NCI-H1092 treated with DMSO at 0.1 percent for 48 hours (cell line): ENCODE measurements at regions not wholly inside any gene's neighbourhood (a gene's known extent, or its start where the extent isn't known, plus 50 kb on each side); places are given as distances from the start of the nearest gene placed in this dataset.
"Not testable (repeated sequence)": the region's sequence is repeated elsewhere in the genome, so short reads cannot be mapped to it uniquely, and the experiment has no call there.

Source experiments
- DNase-seq: peaks from one replicate; lab custom pipeline; 2025; lab: John Stamatoyannopoulos, UW

GRCh38 chr21:15932726-15933125, 202.9 kb downstream of the USP25 start:
- DNase-seq, result no peak

GRCh38 chr21:15935530-15935929, 205.7 kb downstream of the USP25 start:
- no peak for DNase-seq

DNA sequence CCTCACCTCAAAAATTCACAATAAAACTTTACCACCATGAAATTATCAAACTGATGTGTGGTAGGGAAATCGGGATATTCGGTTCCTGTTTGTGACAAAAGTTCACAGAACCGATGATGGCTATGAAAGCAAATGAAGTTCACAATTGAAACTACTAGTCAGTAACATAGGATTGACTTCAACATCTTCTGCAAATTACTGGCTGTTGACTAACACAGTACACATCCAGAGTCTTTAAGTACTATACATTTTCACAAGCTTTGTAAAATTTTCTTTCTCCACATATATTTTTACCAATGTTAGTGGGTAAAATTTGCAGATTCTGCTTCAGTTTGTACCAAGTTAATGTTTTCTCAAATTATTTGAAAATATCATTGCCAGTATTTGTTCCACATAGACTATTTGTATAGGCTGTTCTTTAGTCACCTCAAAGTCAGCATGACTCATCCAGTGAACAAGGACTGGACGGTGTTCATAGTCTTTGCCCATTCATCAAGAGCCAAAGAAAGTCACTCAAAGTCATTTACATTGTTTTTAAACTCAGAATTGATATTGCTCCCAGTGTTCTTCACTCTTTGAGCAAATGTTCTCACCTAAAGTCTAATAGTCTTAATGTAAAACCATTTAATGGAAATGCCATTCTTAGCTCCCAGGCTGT, 213.4 kb downstream of the USP25 start:
- no peak for DNase-seq

- DNase-seq, result no peak
Measured at GRCh38 chr21:15947677-15948076, 217.9 kb downstream of the USP25 start.

DNA sequence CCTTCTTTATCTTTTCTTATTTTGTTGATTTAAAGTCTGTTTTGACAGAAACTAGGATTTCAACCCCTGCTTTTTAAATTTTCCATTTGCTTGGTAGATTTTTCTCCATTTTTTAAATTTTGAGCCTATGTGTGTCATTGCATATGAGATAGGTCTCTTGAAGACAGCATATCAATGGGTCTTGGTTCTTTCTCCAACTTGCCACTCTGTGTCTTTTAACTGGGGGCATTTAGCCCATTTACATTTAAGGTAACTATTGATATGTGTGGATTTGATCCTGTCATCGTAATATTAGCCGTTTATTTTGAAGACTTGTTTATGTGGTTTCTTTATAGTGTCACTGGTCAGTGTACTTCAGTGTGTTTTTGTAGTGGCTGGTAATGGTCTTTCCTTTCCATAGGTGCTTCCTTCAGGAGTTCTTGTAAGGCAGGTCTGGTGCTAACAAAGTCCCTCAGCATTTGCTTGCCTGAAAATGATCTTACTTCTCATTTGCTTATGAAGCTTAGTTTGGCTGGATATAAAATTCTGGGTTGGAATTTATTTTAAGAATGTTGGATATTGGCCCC, 223.9 kb downstream of the USP25 start:
- no peak for DNase-seq

- DNase-seq, result no peak
Measured at GRCh38 chr21:15964236-15964855, 234.6 kb downstream of the USP25 start.

GRCh38 chr21:15966231-15966630, 236.4 kb downstream of the USP25 start:
- DNase-seq, result no peak

DNA sequence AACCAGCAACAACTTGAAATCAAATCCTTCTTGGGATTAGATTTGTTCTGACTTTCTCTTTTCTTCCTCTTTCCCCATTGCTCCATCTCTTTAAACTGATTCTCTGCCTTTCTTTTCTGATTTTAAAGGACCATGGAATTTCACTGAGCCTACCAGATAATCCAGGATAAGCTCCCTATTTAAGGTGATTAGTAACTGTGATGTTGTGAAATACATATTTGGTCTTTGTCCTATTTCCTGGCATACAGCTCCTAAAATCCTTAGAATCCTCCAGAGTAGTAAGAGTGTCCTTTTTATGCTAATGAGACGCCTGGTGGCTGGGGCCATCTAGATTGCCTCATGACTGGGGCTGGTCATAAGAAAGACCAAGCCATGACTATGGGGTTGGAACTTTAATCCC, 236.9 kb downstream of the USP25 start:
- no peak for DNase-seq

DNA sequence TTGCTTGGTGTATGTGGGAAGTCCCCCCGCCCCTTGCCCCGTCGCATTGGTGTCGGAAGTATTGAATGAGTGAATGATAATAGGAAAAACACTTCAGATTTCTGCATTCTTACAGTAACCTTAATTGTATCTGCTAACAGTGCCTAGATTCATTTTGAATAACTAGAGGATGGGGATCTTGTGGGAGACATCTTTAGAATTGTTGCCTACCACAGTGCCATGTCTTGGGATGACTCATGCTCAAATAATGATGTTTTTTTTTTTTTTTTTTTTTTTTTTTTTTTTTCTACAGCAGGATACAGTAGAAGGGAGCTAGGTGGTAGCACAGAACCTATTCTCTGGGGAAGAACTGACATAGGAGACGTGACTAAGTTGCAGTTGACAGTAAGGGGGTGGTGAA, 237.9 kb downstream of the USP25 start:
- DNase-seq, result no peak

DNA sequence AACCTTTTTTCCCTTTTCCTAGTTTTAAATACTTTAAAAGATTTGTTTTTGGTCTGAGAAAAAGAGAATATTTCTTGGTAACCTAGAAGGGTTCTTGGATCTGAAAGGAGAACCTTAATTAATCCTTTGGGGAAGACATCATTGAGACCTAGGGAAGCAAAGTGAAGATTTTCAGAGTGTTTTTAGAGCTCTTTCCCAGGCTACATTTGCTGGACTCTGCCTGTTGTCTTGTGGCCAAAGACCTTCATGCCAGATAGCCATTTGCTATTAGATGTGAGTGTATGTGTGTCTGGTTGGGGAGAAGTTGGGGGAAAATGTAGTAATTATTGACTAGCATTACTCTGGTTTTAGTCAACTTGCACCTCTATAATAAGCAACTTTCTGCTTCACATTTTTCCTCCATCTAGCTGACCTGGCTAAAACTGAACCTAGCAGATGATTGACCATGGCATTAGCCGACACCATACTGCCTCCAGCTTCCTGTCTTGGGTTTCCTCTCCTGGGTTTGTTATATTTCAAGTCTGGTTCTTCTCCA, 239.1 kb downstream of the USP25 start:
- DNase-seq, result no peak

DNA sequence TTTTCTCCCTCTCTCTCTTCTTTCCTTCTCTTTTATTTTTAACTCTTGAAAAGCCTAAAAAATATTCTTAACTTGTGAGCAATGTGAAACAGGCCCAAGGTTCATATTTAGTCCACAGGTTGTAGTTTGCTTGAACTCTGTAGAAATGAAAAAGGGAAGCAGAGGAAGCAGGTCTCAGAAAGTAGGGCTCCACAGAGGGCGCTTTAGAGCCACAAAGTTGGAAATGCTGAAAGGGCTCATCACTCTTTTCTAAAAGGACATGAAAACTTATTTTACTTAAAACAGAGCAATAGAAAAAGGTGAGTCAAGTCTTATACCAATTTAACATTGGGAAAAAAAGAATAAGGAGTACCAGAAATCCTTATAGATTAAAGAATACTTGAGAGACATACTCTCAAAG, 247.0 kb downstream of the USP25 start:
- DNase-seq, result no peak

DNA sequence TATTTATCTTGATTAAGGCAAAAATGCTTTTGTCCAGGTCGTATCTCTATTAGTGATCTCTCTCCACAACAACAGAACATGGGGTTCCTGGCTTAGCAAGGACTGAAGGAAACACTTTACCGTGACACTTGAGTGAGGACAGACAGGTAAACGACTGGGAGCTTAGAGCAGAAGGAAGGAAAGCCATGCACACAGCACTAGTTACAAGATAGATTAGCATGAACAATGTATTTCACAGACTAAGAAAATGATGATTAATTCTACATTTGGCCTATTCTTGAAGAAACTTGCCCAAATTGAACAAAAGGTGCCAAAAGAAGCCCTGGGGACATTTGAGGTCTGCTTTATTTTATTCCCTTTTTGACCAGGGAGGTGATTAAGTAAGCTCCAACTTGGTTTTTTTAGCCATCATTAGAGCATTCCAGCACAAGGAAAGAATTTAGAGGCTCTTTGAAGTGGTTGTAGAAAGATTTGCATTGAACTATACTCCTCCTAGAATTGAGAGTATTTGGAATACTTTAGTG, 248.5 kb downstream of the USP25 start:
- no peak for DNase-seq

- DNase-seq, result not testable (repeated sequence)
Measured at GRCh38 chr21:15979493-15979892, 249.7 kb downstream of the USP25 start.

GRCh38 chr21:15986277-15986676, 256.5 kb downstream of the USP25 start:
- DNase-seq, result no peak

DNA sequence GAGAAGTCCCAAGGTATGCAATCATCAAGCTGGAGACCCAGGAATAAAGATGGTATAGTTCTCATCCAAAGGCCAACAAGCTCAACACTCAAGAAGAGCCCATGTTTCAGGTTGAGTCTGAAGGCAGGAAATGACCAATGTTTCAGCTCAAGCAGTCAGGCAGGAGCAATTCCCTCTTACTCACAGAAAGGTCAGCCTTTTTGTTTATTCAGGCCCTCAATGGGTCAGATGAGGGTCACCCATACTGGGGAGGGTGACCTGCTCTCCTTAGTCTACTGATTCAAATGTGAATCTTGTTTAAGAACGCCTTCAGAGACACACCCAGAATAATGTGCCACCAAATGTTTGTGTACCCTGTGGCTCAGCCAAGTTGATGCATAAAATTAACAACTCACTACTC, 262.4 kb downstream of the USP25 start:
- DNase-seq, result no peak

DNA sequence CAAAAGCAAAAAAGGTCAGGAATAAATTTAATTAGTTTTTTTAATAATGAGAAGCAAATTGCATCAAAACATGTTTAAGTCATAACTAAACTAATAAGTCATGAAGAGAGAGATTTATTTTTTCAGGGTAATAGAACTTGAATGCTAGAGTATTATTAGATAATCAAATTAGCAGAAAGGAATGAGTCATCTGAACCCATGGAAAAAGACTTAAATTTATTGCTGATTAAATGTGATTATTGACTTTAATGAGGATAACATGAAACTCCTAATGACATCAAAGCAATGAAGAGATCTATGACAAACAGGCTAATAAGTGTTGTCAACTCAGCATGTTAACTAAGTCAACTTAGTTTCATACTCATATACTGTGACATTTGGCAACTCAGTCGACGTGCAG, 264.2 kb downstream of the USP25 start:
- no peak for DNase-seq

- DNase-seq, result no peak
Measured at GRCh38 chr21:15999741-16000140, 270.0 kb downstream of the USP25 start.

DNA sequence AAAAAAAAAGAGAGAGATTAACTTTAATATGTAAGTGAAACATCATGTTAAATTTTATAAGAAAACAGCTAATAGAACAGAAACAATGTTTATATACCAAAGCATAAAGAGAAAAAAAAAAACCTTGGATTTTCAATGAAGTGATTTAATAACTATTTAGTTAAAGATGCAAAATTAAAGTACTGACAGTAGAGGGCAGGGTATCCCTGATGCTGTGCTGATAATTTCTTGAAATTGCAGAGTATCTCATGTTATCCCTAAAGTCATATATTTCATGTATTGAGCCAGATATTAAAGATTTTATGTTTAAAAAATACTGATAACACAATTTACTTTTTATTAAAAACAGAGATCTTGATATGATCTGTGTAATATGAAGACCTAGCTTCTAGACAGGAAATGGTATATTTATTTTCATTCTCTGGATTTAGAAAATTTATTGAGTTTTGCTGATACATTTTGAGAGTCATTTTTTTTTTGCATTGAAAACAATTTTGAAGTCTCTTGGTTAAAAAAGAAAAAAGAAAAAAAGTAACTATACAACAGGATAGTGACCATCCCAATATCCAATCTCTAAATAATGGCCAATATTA, 273.2 kb downstream of the USP25 start:
- DNase-seq, result peak; percentile 7

- no peak for DNase-seq
Measured at GRCh38 chr21:16004086-16004485, 274.3 kb downstream of the USP25 start.

DNA sequence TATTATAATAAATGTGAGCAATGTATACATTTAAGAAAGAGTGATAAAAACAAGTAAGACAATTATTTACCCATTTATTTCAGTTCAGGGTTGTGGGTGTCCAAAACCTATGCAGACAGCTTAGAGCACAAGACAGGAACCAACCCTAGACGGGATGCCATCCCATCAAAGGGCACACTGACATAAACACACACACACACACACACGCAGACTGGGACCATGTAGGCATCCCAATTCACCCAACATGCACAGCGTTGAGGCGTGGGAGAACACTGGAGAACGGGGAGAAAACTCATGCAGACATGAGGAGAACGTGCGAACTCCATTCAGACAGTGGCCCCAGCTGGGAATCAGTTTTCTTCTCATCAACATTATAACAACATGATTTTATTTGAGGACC, 274.7 kb downstream of the USP25 start:
- DNase-seq, result no peak

GRCh38 chr21:16005996-16006395, 276.2 kb downstream of the USP25 start:
- DNase-seq, result no peak

DNA sequence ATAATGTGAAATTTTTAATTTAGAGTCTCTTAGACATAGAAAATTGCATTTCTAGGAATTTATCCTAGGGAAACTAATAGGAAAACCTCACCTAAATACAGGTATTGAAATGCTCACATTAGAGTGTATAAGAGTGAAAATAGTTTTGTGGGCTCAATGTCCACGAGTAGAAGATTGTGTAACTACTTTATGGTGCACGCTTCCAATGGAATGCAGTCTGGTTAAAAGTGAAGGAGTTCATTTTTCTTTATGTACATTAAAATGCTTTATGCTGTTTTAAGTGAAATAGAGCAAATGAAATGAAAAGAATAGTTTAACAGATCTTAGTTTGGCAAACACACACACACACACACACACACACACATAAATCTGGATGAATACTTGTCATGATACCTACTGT, 278.2 kb downstream of the USP25 start:
- no peak for DNase-seq

DNA sequence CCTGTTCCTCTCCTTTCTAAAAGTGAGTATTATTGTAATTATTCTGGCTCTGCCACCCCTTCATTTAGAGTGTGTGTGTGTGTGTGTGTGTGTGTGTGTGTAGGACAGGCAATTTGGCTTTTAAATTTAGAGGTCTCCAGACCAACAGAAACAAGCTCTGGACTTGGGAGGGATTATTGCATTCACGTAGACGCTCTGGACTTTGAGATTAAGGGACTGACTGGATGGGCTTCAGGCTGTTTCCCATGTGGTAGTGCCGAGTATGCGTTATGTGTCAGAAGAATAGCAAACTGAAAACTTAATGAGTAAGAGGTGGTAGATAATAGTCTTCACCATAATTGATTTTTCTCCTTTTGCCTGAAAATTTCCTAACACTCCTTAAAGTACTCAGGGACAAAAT, 281.9 kb downstream of the USP25 start:
- DNase-seq, result no peak
